Ascending aorta (tissue), 2 donors: ENCODE measurements at regions not wholly inside any gene's neighbourhood (a gene's known extent, or its start where the extent isn't known, plus 50 kb on each side); places are given as distances from the start of the nearest gene placed in this dataset.
"Not testable (repeated sequence)": the region's sequence is repeated elsewhere in the genome, so short reads cannot be mapped to it uniquely, and the experiment has no call there.

Experiments used
- DNase-seq, 2 donors: peaks; one replicate each; pipeline ENCODE4 v3.0.0-alpha.2; 2019; ENCODE audit warnings: low spot score in 2 of 2
- H3K27ac ChIP-seq, 2 donors: fragments of 200-600 bp; sonication (generic); one replicate each; pipeline ENCODE4 v1.5.1; 2016 to 2017; ENCODE audit warnings: mild to moderate bottlenecking in 1 of 2
- H3K27me3 ChIP-seq: fragments of 200-600 bp; sonication (generic); one replicate; pipeline ENCODE4 v1.5.1; 2017
- H3K36me3 ChIP-seq, 2 donors: fragments of 200-600 bp; sonication (generic); one replicate each; pipeline ENCODE4 v1.5.1; 2016
- H3K4me1 ChIP-seq, 2 donors: fragments of 200-600 bp; sonication (generic); one replicate each; pipeline ENCODE4 v1.5.1; 2016 to 2017; ENCODE audit warnings: mild to moderate bottlenecking in 1 of 2
- H3K4me3 ChIP-seq, 2 donors: fragments of 200-600 bp; sonication (generic); one replicate each; pipeline ENCODE4 v1.5.1; 2016 to 2017; ENCODE audit warnings: mild to moderate bottlenecking in 1 of 2
- H3K9me3 ChIP-seq, 2 donors: fragments of 200-600 bp; sonication (generic); one replicate each; pipeline ENCODE4 v1.5.1; 2016
- CTCF ChIP-seq, 3 experiments: fragments of 200-600 bp in 2 of 3; fragments of 450-650 bp in 1 of 3; sonication (generic) in 2 of 3; IDR thresholded peaks; one replicate each; pipeline ENCODE4 v1.5.1; 2016 to 2019; ENCODE audit warnings: antibody characterized with exemption in 3 of 3, mild to moderate bottlenecking in 1 of 3, moderate library complexity in 1 of 3
- intact Hi-C: fragments of 100-400 bp; cut with DNase I; formaldehyde crosslinking; loops from one replicate; pipeline ENCODE4 v1.15.1; 2023

GRCh38 chr2:53209679-53210458, 557.7 kb upstream of the CHAC2 start:
- no peaks in the 10 kb centered on the region for H3K4me1 ChIP-seq
- H3K27me3 ChIP-seq: no peaks in the 10 kb centered on the region
- H3K9me3 ChIP-seq: no peaks in the 10 kb centered on the region
- no peak for DNase-seq
- no peak overlapping the region for H3K4me3 ChIP-seq
- TF ChIP-seq CTCF (IDR thresholded peaks at IDR 0.05): no peak
- intact Hi-C loops: no loop called here
- H3K36me3 ChIP-seq: no peaks in the 10 kb centered on the region
- no peak overlapping the region for H3K27ac ChIP-seq

DNA sequence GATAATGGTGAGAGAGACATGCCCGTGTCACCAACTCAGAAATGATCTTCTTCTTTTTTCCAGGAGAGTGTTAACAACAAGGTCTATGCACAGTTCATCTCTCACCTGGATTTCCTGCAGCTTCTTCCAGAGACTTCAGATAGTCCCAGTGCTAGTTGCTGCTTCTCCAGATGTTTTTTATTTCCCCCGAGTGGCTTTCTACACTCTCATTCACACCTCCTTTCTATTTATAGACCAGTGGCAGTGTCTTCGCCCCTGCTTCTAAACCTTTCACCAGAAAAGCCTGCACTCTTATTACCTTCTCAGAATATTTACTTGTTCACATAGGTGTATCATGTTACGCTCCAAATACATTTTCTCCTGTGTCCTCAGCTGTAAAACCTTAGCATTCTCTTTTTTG, 558.8 kb upstream of the CHAC2 start:
- Histone ChIP-seq H3K9me3 (no peaks in the 10 kb centered on the region), H3K4me3 (no peak overlapping the region), H3K27ac (no peak overlapping the region), H3K36me3 (no peaks in the 10 kb centered on the region), H3K4me1 (no peaks in the 10 kb centered on the region), H3K27me3 (no peaks in the 10 kb centered on the region)
- TF ChIP-seq CTCF (IDR thresholded peaks at IDR 0.05): no peak
- intact Hi-C loops: no loop called here
- DNase-seq: no peak

GRCh38 chr2:53206226-53206625, 561.4 kb upstream of the CHAC2 start:
- intact Hi-C loops: not testable (repeated sequence)

DNA sequence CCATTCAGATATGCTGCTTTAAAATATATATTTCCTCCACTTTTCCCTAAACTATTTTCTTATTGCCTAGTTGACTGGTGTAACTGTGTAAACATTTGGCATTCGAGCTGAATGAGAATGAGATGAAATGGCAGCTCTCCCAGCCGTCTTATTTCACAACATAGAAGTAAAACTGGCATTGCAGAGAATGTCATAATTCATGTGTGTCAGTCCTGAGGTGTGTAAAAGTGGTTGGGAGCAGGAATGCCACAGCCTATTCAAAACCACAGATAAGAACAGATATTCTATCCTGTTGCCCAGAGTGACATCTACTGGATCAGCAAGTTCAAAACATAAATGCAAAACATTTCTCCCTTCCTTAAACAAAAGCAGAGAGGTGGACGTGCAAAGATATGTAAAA, 565.5 kb upstream of the CHAC2 start:
- DNase-seq: no peak
- Histone ChIP-seq H3K36me3 (no peaks in the 10 kb centered on the region), H3K27me3 (no peaks in the 10 kb centered on the region), H3K9me3 (no peaks in the 10 kb centered on the region), H3K4me1 (no peaks in the 10 kb centered on the region), H3K27ac (no peak overlapping the region), H3K4me3 (no peak overlapping the region)
- intact Hi-C loops: no loop called here
- no peak for TF ChIP-seq CTCF (IDR thresholded peaks at IDR 0.05)

More at GRCh38 chr2:53206226-53206625, 561.4 kb upstream of the CHAC2 start:
- H3K27ac ChIP-seq, H3K9me3 ChIP-seq, H3K4me3 ChIP-seq, DNase-seq, H3K27me3 ChIP-seq, H3K4me1 ChIP-seq, H3K36me3 ChIP-seq: not testable (repeated sequence)

- Histone ChIP-seq H3K9me3 (no peaks in the 10 kb centered on the region), H3K4me3 (no peak overlapping the region), H3K27me3 (no peaks in the 10 kb centered on the region), H3K27ac (no peak overlapping the region), H3K36me3 (no peaks in the 10 kb centered on the region), H3K4me1 (no peaks in the 10 kb centered on the region)
- no peak for TF ChIP-seq CTCF (IDR thresholded peaks at IDR 0.05)
- intact Hi-C loops: no loop called here
- DNase-seq: no peak
Measured at GRCh38 chr2:53200072-53200471, 567.5 kb upstream of the CHAC2 start.

DNA sequence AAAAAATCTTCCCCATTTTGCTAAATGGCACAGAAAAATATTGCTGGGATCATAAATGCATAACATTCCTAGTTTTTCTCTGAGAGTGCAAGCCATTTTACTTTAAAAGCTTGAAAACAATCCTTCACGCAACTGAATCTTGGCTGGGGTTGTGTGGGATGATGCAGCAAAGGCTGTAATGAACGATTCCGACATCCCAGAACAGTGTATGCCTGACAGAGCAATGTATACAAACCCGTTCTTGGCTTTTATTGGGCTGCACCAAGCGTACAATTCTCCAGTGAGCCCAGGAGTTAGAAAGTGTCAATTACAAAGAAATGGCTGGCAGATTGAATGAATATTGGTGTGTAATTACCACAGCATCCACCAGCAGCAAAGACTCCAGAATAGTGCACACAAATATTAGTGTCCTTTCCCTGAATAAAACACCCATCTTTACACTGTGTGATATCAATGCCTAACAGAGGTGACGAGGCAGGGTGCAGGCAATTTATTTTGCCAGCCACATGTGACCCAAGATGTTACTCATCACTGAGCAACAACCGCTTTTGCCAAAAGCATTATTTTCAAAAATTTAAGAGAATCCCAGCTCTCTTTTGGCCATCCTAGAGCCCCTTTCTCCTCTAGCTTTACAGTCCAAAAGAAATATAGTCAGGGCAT, 578.6 kb upstream of the CHAC2 start:
- DNase-seq: no peak
- Histone ChIP-seq H3K4me1 (no peaks in the 10 kb centered on the region), H3K9me3 (no peaks in the 10 kb centered on the region), H3K4me3 (no peak overlapping the region), H3K27me3 (no peaks in the 10 kb centered on the region), H3K36me3 (no peaks in the 10 kb centered on the region), H3K27ac (no peak overlapping the region)
- no peak for TF ChIP-seq CTCF (IDR thresholded peaks at IDR 0.05)
- intact Hi-C loops: no loop called here
